ENCODE measurements at regions not wholly inside any gene's neighbourhood (a gene's known extent, or its start where the extent isn't known, plus 50 kb on each side); places are given as distances from the start of the nearest gene placed in this dataset.
"Not testable (repeated sequence)": the region's sequence is repeated elsewhere in the genome, so short reads cannot be mapped to it uniquely, and the experiment has no call there.

DNA sequence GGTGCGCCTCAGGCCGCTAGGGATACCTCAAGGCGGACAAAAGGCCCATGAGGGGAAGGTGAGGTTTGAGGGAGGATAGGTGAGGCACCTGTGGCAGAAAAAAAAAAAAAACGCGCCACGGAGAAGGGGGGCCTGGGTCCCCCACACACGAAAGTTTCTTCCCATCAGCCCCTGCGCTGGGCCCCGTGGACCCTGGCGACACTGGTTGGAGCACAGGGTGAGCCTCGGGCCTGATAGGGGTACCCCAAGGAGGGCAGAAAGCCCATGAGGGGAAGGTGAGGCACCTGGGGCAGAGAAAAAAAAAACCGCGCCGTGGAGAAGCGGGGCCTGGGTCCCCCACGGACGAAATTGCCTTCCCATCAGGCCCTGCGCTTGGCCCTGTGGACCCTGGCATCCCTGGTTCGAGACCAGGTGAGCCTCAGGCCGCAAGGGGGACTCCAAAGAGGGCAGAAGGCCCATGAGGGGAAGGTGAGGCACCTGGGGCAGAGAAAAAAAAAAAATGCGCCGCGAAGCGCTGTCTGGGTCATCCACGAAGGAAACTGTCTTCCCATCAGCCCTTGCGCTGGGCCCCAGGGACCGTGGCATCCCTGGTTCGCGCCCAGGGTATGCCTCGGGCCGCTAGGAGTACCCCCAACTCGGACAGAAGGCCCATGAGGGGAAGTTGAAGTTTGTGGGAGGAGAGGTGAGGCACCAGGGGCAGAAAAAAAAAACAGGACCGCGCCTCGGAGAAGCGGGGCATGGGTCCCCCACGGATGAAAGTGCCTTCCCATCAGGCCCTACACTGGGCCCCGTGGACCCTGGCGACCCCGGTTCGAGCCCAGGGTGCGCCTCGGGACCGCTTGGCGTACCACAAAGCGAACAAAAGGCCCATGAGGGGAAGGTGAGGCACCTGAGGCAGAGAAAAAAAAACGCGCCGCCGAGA lies 226.2 kb downstream of the CCDC74A start:
- no peak for DNase-seq

DNA sequence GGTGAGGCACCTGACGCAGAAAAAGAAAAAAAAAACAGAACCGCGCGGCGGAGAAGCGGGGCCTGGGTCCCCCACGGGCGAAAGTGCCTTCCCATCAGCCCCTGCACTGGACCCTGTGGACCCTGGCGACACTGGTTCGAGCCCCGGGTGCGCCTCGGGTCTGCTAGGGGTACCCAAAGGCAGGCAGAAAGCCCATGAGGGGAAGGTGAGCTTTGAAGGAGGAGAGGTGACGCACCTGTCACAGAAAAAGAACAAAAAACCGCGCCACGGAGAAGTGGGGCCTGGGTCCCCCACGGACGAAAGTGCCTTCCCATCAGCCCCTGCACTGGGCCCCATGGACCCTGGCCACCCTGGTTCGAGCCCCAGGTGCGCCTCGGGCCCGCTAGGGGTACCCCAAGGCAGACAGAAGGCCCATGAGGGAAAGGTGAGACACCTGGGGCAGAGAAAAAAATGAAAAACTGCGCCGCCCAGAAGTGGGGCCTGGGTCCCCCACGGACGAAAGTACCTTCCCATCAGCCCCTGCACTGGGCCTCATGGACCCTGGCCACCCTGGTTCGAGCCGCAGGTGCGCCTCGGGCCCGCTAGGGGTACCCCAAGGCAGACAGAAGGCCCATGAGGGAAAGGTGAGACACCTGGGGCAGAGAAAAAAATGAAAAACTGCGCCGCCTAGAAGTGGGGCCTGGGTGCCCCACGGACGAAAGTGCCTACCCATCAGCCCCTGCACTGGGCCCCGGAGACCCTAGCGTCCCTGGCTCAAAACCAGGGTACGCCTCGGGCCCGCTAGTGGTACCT lies 227.4 kb downstream of the CCDC74A start:
- DNase-seq: no peak

DNA sequence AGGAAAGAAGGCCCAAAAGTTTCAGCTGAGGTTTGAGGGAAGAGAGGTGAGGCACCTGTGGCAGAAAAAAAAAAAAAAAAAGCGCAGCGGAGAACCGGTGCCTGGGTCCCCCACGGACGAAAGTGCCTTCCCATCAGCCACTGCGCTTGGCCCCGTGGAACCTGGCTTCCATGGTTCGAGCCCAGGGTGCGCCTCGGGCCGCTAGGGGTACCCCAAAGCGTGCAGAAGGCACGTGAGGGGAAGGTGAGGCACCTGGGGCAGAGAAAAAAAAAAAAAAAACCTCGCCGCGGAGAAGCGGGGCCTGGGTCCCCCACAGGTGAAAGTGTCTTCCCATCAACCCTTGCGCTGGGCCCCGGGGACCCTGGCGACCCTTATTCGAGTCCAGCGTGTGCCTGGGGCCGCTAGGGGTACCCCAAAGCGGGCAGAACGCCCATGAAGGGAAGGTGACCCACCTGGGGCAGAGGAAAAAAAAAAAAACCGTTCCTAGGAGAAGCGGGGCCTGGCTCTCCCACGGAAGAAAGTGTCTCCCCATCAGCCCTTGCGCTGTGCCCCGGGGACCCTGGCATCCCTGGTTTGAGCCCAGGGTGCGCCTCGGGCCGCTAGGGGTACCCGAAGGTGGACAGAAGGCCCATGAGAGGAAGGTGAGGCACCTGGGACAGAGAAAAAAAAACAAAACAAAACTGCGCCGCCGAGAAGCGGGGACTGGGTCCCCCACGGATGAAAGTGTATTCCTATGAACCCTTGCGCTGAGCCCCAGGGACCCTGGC lies 228.6 kb downstream of the CCDC74A start:
- DNase-seq: no peak

DNA sequence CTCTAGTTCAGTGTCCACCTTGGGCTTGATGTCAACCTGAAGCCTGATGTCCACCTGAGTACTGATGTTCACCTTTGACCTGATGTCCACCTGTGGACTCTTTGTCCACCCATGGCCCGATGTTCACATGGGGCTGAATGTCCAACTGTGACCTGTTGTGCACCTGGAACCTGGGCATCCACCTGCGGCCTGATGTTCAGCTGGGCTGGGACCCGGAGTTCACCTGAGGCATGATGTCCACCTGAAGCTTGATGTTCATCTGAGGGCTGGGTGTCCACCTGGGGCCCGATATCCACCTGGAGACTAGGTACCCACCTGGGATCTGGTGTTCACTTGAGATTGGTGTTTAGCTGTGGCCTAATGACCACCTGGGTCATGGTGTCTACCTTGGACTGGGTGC lies 231.3 kb downstream of the CCDC74A start:
- DNase-seq: not testable (repeated sequence)

DNA sequence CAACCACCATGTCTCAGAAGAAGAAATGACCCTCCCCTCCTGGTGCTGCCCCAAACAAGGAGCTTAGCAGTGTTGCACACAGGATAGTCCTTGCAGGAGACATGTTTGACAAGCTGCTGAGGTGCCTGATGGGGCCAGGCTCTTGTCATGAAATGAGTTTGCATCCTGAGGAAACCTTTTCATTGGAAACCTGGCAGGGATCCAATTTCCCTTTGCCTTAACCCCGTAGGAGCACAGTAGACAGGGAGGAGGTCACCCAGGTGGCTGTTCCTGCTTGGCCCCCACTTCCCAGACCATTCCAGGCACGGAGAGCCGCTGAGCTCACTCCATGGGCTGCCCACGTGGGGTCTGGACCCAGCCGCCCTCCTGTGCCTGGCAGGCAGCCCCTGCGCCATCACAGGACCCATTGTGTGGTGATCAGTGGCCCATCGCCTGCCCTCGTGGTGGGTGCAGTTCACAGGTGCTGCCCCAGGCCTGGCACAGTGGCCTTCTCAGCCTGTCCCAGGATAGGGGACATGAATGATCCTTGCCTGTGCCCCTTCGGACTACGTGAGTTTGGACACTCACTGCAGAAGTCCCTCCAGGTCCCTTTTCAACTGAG lies 247.4 kb downstream of the CCDC74A start:
- not testable (repeated sequence) for DNase-seq

DNA sequence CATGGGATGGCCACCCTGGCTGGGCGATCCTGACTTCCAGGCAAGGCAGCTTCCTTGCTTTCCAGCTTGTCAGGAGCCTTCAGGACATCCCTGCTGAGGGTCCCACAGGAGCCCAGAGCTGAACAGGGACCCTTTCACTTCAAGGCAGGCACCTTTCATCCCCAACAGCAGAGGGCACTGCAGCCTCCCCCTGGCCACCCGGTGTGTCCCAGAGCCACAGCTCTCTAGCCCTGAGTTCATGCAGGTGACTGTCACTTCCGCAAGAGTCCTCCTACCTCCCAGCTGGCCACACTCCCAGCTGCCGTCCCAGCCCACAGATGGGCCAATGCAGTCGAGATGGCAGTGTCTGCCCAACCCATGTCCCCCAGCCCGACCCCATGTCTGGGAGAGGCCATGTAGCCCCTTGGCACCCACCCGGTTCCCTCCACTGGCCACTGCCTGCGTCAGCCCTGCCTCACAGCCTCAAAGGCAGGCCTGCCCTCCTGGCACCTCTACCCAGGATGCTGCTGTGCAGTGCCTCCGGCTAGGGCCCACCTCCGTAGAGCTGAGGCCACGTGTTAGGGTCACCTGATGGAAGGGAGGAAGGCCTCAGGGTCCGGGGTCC lies 248.3 kb downstream of the CCDC74A start:
- DNase-seq: not testable (repeated sequence)

DNA sequence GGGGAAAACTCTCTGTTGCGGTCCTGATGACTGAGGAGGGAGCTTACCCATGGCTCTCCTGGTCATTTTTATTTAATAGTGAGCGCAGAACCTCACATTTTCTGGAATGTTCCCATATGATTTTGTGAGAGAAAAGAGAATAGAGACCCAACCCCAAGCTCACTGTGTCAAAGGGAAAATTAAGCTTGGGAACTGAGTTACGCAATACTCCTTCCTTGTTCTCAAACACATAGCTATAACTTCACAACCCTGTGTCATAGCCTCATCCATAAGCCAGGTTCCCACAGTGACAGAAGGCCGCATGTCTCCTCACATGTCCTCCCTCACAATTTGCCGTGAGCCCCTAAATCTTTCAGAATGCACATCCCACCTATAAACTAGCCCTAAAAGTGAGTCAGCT lies 252.8 kb downstream of the CCDC74A start:
- DNase-seq: not testable (repeated sequence)

DNA sequence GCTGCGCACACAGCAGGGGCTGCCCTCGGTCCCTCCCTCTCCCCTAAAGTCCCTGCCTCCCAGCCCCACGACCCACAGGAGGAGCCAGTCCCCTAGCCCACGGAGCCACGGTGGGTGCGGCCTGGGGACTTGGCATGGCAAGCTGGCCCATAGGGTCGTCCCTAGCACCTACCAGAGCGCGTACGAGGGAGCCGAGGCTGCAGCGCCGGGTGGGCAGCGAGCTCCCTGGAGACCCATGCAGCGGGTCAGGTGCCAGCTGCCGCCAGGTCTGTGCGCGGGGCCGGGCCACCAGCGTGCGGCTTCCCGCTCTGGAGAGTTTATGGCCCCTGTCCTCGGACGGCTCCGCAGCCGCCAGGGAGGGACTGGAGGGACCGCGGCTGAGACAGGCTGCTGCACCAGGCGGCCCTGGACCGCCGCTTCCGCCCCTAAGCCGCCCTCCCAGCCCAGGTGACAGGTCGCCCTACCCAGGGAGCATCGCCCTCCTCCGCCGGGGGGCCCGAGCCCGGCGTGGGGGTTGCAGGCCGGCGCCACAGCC lies 273.6 kb downstream of the CCDC74A start:
- peak in 1 of 2 experiments; percentile 48 for DNase-seq

DNA sequence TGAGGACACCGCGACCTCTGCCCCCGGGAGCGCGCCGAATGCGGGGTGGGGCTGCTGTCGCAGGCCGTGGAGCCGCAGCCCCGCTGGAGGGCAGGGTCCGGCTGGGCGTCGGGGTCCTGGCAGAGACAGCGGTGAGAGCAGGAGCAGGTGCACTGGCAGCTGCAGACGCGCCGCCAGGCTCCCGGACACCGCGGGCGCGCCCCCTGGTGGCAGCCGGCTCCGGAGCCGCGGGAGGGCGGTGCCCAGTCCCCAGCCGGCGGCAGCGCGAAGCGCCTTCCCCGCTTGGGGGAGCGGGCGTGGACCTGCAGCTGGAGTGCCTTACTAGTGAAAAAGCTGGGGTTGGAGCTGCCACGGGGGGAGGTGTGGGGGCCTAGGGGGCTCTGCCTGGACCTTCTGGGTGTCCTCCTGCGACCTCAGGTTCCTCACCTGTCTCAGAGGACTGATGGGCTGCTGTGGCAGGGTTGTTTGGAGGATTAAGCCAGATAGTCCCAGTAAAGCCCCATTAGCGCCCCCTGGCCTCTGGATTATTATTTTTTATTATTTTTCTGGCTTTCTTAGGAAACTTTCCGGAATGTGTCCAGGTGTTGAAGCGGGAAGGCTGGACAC lies 274.2 kb downstream of the CCDC74A start:
- peak; percentile 23 to 67 for DNase-seq

DNA sequence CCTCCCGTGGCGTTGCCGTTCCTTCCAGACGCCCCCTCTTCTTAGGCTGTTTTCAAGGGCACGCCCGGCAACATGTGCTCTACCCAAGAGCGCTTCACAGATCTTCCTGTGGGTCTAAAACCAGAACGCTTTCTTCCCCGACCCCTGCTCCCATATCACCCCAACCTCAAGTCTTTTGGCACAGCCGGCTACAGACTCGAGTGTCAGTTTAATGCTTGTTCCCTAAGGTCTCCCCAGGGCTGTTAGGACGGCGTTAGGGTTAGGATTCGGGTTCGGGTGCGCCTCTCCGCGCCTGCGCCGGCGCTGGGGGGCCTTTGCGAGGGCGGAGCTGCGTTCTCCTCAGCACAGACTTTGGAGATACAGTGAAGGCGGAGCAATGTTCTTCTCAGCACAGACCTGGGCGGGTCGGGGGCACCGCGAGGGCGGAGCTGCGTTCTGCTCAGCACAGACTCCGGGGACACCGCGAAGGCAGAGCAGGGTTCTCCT lies 274.7 kb downstream of the CCDC74A start:
- peak; percentile 43 to 74 for DNase-seq

DNA sequence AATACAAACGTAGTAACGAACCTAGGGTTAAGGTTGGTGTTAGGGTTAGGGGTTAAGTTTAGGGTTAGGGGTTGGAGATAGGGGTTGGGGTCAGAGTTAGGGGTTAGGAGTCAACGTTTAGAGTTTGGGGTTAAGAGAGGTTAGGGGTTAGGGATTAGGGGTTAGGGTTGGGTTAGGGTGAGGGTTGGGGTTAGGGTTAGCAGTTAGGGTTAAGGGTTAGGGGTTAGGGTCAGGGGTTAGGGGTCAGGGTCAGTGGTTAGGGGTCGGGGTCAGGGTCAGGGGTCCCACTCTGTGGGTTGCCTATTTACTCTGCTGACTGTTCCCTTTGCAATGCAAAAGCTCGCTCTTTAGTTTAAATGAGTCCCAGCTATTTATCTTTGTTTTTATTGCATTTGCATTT lies 275.5 kb downstream of the CCDC74A start:
- DNase-seq: not testable (repeated sequence)

DNA sequence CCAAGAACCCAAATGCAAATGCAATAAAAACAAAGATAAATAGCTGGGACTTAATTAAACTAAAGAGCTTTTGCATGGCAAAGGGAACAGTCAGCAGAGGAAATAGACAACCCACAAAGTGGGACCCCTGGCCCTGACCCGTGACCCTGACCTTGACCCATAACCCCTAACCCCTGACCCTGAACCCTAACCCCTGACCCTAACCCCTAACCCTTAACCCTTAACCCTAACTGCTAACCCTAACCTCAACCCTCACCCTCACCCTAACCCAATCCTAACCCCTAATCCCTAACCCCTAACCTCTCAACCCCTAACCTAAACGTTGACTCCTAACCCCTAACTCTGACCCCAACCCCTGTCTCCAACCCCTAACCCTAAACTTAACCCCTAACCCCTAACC lies 284.9 kb downstream of the CCDC74A start:
- DNase-seq: not testable (repeated sequence)

DNA sequence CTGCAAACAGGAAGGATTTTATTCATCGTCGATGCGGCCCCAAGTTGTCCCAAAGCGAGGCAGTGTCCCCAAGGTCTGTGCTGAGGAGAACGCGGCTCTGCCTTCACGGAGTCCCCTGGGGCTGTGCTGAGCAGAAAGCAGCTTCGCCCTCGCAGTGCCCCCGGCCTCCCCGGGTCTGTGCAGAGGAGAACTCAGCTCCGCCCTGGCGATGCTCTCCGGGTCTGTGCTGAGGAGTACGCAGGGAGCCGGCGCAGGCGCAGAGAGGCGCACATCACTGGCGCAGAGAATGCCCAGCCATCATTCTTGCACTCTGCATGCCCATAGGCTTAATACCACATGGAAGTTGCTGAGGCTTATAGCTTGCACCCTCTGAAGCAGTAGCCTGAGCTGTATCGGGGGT lies 285.7 kb downstream of the CCDC74A start:
- DNase-seq: not testable (repeated sequence)

DNA sequence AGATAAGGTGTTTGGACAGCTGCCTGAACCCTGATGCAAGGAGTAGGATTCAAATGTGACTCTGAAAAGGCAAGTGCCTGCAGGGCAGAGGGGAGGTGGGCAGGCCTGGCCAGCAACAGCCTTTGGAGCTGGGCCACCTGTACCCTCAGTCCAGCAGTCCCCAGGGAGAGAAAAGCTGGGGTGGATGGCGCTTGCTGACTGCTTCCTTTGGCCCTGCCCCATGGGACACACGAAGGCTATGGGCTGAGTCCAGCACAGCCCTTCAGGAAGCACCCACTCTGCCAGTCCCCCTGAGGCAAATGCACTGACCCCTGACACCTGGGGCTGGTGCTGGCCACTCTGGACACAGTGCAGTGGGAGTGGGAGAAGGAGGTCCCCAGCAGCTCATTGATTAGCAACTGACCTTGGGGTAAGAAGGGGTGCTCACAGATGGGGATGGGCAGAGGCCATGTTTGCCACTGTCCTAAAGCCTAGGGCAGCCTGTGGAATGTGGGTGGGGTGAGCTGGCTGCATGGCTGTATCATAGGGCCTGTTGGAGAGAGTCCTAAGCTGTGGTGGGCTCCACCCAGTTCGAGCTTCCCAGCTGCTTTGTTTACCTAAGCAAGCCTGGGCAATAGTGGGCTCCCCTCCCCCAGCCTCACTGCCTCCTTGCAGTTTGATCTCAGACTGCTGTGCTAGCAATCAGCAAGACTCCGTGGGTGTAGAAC lies 290.7 kb downstream of the CCDC74A start:
- DNase-seq: not testable (repeated sequence)

DNA sequence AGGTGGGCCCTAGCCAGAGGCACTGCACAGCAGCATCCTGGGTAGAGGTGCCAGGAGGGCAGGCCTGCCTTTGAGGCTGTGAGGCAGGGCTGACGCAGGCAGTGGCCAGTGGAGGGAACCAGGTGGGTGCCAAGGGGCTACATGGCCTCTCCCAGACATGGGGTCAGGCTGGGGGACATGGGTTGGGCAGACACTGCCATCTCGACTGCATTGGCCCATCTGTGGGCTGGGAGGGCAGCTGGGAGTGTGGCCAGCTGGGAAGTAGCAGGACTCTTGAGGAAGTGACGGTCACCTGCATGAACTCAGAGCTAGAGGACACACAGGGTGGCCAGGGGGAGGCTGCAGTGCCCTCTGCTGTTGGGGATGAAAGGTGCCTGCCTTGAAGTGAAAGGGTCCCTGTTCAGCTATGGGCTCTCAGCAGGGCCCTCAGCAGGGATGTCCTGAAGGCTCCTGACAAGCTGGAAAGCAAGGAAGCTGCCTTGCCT lies 294.6 kb downstream of the CCDC74A start:
- not testable (repeated sequence) for DNase-seq

DNA sequence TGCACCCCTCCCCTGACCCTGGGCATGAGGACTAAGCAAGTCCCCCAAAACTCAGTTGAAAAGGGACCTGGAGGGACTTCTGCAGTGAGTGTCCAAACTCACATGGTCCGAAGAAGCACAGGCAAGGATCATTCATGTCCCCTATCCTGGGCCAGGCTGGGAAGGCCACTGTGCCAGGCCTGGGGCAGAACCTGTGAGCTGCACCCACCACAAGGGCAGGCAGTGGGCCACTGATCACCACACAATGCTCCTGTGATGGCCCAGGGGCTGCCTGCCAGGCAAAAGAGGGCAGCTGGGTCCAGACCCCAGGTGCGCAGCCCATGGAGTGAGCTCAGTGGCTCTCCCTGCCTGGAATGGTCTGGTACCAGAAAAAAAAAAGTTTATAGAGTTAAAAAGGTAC lies 295.4 kb downstream of the CCDC74A start:
- not testable (repeated sequence) for DNase-seq

DNA sequence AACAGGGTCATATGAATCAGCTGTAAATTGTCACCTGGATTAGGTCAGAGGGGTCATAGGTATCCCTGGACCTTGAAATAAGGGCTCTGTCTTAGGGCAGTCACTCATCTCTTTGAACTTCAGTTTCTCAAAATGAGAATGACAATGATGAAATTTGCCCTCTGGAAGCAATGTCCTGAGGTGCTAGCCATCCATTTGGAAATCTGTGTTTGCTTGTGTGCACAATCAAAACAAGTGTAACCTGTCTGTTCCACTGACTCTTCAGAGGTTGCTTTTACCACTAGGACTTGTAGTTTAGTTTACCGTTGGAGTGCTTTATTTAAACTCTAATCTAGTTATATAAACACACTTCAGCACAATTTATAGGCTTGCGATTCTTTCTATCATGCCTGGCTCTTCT lies 297.3 kb downstream of the CCDC74A start:
- DNase-seq: not testable (repeated sequence)

DNA sequence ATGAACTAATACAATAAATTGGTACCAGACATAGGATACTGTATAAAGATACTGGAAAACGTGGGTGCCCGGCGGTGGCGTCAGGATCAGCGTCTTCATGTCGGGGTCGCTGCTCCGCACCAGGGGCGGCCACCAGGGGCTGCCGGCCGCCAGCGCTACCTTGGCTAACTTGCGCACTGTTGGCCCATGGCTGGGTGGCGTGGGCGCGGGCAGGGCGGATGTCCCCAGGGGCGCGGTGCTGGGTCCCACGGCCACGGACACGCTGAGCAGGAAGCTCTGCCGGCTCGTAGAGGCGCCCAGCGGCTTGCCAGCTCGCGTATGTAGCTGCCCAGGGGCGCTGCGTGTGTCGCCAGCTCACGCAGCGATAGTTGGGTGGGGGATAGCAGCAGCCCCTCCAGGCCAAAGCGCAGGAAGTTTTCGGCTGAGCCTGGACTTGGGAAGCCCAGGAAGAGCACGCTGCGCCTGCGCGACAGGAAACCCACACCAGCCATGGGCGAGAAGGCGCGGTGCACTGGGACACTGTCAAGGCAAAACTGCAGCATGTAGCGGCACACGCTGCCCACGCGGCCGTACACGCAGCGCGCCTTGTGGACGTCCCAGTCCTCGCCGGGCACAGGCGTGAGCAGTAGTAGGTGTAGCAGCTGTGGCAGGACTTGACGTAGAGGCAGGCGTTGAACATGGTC lies 299.9 kb downstream of the CCDC74A start:
- no peak for DNase-seq

DNA sequence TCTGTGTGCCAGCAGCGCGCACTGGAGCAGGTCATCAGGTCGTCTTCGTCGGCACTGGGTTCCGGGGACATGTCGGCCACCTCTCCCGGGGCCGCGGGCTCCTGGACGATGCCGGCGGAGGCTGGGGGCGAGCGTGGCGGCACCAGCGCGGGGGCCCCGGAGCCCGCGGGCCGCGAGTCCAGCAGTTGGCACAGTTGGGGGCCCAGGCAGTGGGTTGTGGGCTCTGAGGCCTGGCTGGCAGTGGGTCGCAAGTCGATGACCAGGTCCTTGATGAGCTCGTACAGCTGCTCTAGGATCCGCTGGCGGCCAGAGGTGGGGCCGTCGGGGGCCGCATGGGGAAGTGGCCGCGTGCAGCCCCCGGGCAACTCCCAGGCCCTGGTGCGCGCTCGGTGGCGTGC lies 300.5 kb downstream of the CCDC74A start:
- no peak for DNase-seq
